ENCODE measurements at regions not wholly inside any gene's neighbourhood (a gene's known extent, or its start where the extent isn't known, plus 50 kb on each side); places are given as distances from the start of the nearest gene placed in this dataset.

DNA sequence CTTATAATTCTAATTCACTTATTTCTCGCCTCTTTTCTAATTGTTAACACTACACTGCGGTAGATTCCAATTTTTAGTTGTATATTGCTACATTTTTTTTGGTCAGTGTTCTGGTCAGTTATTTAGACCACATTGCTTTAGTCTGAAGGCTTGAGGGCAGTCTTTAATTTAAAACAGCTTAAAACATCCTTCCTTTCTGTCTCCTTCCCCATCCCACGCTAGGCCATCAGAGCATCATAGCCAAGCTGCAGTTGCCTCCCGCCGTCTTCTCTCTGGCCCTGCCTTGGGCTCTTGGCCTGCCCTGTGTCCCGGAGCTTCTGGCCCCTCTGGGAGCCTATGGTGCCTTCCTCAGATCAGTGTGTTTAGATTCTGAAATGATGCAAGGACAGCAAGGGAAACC, 52.6 kb upstream of the GLI2 start:
- DNase-seq (no peak), ATAC-seq (ENCODE audit: low read depth) (no peak)
- Mint-ChIP-seq H3K4me1 (peaks cover 2% of the 10 kb centered on the region), H3K9me3 (ENCODE audit: insufficient read depth) (no peaks in the 10 kb centered on the region), H3K4me3 (no peak overlapping the region), H3K27me3 (peaks cover 28% of the 10 kb centered on the region), H3K27ac (no peak overlapping the region)
- no peak overlapping the region for H3K9ac ChIP-seq (ENCODE audit: low read length)
- no peaks in the 10 kb centered on the region for H4K20me1 ChIP-seq (ENCODE audit: control insufficient read depth, insufficient read depth, low read length, poor library complexity, severe bottlenecking)
- no peak overlapping the region for H3K4me2 ChIP-seq (replicated peaks; ENCODE audit: low read depth, low read length, poor library complexity, severe bottlenecking)
- H3K4me3 ChIP-seq (ENCODE audit: control extremely low read depth in 1 of 5, extremely low read depth in 1 of 5, insufficient read depth in 1 of 5, low read depth in 2 of 5, low read length in 4 of 5): no peak overlapping the region
- no peaks in the 10 kb centered on the region for H3K36me3 ChIP-seq (replicated peaks in 1 of 2; ENCODE audit: control extremely low read depth in 1 of 2, control insufficient read depth in 1 of 2, extremely low read depth in 1 of 2, insufficient read depth in 2 of 2, low read length in 1 of 2)
- H3K9me3 ChIP-seq (ENCODE audit: control extremely low read depth in 1 of 3, control insufficient read depth in 2 of 3, insufficient read depth in 1 of 3, low read length in 2 of 3): no peaks in the 10 kb centered on the region
- H3K27me3 ChIP-seq (replicated peaks in 1 of 4; ENCODE audit: control extremely low read depth in 1 of 4, control insufficient read depth in 3 of 4, insufficient read depth in 4 of 4, low read length in 3 of 4): peaks cover 0 to 4% (median 0%) of the 10 kb centered on the region in 4 experiments
- peaks cover 3% of the 10 kb centered on the region in 2 donors for H3K4me1 ChIP-seq (ENCODE audit: control insufficient read depth in 2 of 2, insufficient read depth in 2 of 2, low read length in 2 of 2)
- no peak overlapping the region for H3K27ac ChIP-seq (ENCODE audit: low read length in 2 of 2)
- CTCF ChIA-PET: interaction anchor here (1.0 to 1.1 kb wide), 2 partner anchors 24 to 64 kb away, joined by 3 read pairs; no protein-coding TSS in a partner anchor
- WGBS (ENCODE audit: insufficient coverage): 65% methylated on average over 4 of the region's 6 CpGs
- POLR2A ChIA-PET: no interaction called here
- H2AFZ ChIP-seq (ENCODE audit: insufficient read depth, low read depth, low read length, poor library complexity, severe bottlenecking): no peak overlapping the region
- intact Hi-C loops (cut with micrococcal nuclease): loop anchor here (5.0 kb wide), 1 partner anchor 1276 kb away; no protein-coding TSS in a partner anchor
- TF ChIP-seq, protein P1, sequence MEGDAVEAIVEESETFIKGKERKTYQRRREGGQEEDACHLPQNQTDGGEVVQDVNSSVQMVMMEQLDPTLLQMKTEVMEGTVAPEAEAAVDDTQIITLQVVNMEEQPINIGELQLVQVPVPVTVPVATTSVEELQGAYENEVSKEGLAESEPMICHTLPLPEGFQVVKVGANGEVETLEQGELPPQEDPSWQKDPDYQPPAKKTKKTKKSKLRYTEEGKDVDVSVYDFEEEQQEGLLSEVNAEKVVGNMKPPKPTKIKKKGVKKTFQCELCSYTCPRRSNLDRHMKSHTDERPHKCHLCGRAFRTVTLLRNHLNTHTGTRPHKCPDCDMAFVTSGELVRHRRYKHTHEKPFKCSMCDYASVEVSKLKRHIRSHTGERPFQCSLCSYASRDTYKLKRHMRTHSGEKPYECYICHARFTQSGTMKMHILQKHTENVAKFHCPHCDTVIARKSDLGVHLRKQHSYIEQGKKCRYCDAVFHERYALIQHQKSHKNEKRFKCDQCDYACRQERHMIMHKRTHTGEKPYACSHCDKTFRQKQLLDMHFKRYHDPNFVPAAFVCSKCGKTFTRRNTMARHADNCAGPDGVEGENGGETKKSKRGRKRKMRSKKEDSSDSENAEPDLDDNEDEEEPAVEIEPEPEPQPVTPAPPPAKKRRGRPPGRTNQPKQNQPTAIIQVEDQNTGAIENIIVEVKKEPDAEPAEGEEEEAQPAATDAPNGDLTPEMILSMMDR (IDR thresholded peaks at IDR 0.05): no peak
- no peak for TF ChIP-seq EZH2 (IDR thresholded peaks at IDR 0.05; ENCODE audit: borderline replicate concordance, insufficient read depth, low read depth, low read length, poor library complexity, severe bottlenecking)
- H3K79me2 ChIP-seq (ENCODE audit: control insufficient read depth, insufficient read depth, low read length): no peaks in the 10 kb centered on the region

GRCh38 chr2:120683701-120684100, 52.0 kb upstream of the GLI2 start:
- peaks cover 3% of the 10 kb centered on the region in 2 donors for H3K4me1 ChIP-seq (ENCODE audit: control insufficient read depth in 2 of 2, insufficient read depth in 2 of 2, low read length in 2 of 2)
- H3K4me3 ChIP-seq (ENCODE audit: control extremely low read depth in 1 of 5, extremely low read depth in 1 of 5, insufficient read depth in 1 of 5, low read depth in 2 of 5, low read length in 4 of 5): no peak overlapping the region
- Mint-ChIP-seq H3K4me3 (no peak overlapping the region), H3K9me3 (ENCODE audit: insufficient read depth) (no peaks in the 10 kb centered on the region), H3K27me3 (peaks cover 25% of the 10 kb centered on the region), H3K4me1 (peaks cover 2% of the 10 kb centered on the region), H3K27ac (no peak overlapping the region)
- no CpG with 5 or more reads among the region's 4 CpGs for WGBS (ENCODE audit: insufficient coverage)
- no peaks in the 10 kb centered on the region for H3K79me2 ChIP-seq (ENCODE audit: control insufficient read depth, insufficient read depth, low read length)
- H3K27me3 ChIP-seq (replicated peaks in 1 of 4; ENCODE audit: control extremely low read depth in 1 of 4, control insufficient read depth in 3 of 4, insufficient read depth in 4 of 4, low read length in 3 of 4): peaks cover 0 to 4% (median 0%) of the 10 kb centered on the region in 4 experiments
- DNase-seq (no peak), ATAC-seq (ENCODE audit: low read depth) (no peak)
- no peak overlapping the region for H2AFZ ChIP-seq (ENCODE audit: insufficient read depth, low read depth, low read length, poor library complexity, severe bottlenecking)
- ChIA-PET CTCF (interaction anchor here (1.0 kb wide), 1 partner anchor 25 kb away, joined by 3 read pairs; no protein-coding TSS in a partner anchor), POLR2A (no interaction called here)
- intact Hi-C loops (cut with micrococcal nuclease): loop anchor here (5.0 kb wide), 1 partner anchor 1276 kb away; no protein-coding TSS in a partner anchor
- no peak overlapping the region for H3K4me2 ChIP-seq (replicated peaks; ENCODE audit: low read depth, low read length, poor library complexity, severe bottlenecking)
- no peak for TF ChIP-seq EZH2 (IDR thresholded peaks at IDR 0.05; ENCODE audit: borderline replicate concordance, insufficient read depth, low read depth, low read length, poor library complexity, severe bottlenecking)
- TF ChIP-seq, protein P1 (IDR thresholded peaks at IDR 0.05): no peak
- H3K9ac ChIP-seq (ENCODE audit: low read length): no peak overlapping the region
- no peaks in the 10 kb centered on the region for H3K36me3 ChIP-seq (replicated peaks in 1 of 2; ENCODE audit: control extremely low read depth in 1 of 2, control insufficient read depth in 1 of 2, extremely low read depth in 1 of 2, insufficient read depth in 2 of 2, low read length in 1 of 2)
- H3K27ac ChIP-seq (ENCODE audit: low read length in 2 of 2): no peak overlapping the region
- H3K9me3 ChIP-seq (ENCODE audit: control extremely low read depth in 1 of 3, control insufficient read depth in 2 of 3, insufficient read depth in 1 of 3, low read length in 2 of 3): no peaks in the 10 kb centered on the region
- H4K20me1 ChIP-seq (ENCODE audit: control insufficient read depth, insufficient read depth, low read length, poor library complexity, severe bottlenecking): no peaks in the 10 kb centered on the region

Data from B cell (primary cell).